Calu3 (cell line): ENCODE measurements at regions not wholly inside any gene's neighbourhood (a gene's known extent, or its start where the extent isn't known, plus 50 kb on each side); places are given as distances from the start of the nearest gene placed in this dataset.
A peak's percentile ranks its signal among the peaks of the same experiment; 100 is the strongest.

Source experiments
- BruUV-seq: library from RNA; stranded (reverse); fragments of 400-500 nt; replicated peaks from 2 replicates; lab custom pipeline; 2021; lab: Mats Ljungman, UMichigan
- CTCF ChIA-PET: fragments of 300-600 bp; sonication (Branson Sonifier 250); formaldehyde crosslinking; loops from one replicate; lab custom pipeline; 2022; ENCODE audit warnings: antibody characterized with exemption; lab: Charles Lee
- DNase-seq: peaks from one replicate; pipeline ENCODE4 v3.0.0; 2022
- H3K27ac Mint-ChIP-seq: one replicate; pipeline ENCODE4 v1.8.0; 2022; ENCODE audit warnings: mixed read lengths; ENCODE audit not compliant: unreplicated experiment
- H3K27me3 Mint-ChIP-seq: one replicate; pipeline ENCODE4 v1.8.0; 2022; ENCODE audit warnings: mixed read lengths; ENCODE audit not compliant: unreplicated experiment
- H3K36me3 Mint-ChIP-seq: one replicate; pipeline ENCODE4 v1.8.0; 2022; ENCODE audit warnings: mild to moderate bottlenecking, moderate library complexity, mixed read lengths; ENCODE audit not compliant: insufficient read depth, unreplicated experiment
- H3K4me1 Mint-ChIP-seq: one replicate; pipeline ENCODE4 v1.8.0; 2022; ENCODE audit warnings: mild to moderate bottlenecking, low read depth, mixed read lengths; ENCODE audit not compliant: unreplicated experiment
- H3K4me3 Mint-ChIP-seq: one replicate; pipeline ENCODE4 v1.8.0; 2022; ENCODE audit warnings: mild to moderate bottlenecking, low read depth, moderate library complexity, mixed read lengths; ENCODE audit not compliant: unreplicated experiment
- H3K9me3 Mint-ChIP-seq: one replicate; pipeline ENCODE4 v1.8.0; 2022; ENCODE audit warnings: low read depth, mixed read lengths; ENCODE audit not compliant: unreplicated experiment
- intact Hi-C: fragments of 100-400 bp; cut with micrococcal nuclease; formaldehyde crosslinking; loops from one replicate; pipeline ENCODE4 v1.10.0; 2022; ENCODE audit not compliant: unreplicated experiment
- TF ChIP-seq, protein P1 (sequence below): fragments of 200-600 bp; IDR thresholded peaks from one replicate; pipeline ENCODE4 v1.8.0; 2022; ENCODE audit warnings: antibody characterized with exemption; ENCODE audit not compliant: unreplicated experiment

DNA sequence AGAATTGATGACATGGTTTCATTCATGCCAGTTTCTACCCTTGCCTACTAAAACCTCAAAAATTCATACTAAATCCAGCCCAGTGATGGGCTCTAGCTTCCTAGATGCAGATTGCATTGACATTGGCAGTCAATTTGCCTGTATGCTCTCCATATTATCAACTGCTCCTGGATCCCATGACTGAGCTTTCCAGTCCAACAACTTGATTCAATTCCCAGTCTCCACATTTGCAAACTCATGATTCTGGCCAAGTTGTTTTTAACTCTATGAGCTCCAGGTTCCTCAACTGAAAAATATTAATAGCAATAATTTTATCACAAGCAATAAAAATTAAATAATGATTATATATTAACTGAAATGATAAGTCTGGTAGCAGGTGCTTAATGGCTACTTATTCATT is 51.0 kb upstream of the DSC1 start:
- no TSS peak for BruUV-seq
- CTCF ChIA-PET: interaction anchor here (1.1 kb wide), 2 partner anchors 12 to 28 kb away, joined by 4 read pairs; no protein-coding TSS in a partner anchor
- intact Hi-C loops: no loop called here
- no peak for DNase-seq
- Mint-ChIP-seq H3K4me3 (no peak overlapping the region), H3K4me1 (peaks cover 59% of the 10 kb centered on the region), H3K36me3 (peaks cover 6% of the 10 kb centered on the region), H3K27ac (no peak overlapping the region), H3K27me3 (no peaks in the 10 kb centered on the region), H3K9me3 (peaks cover 5% of the 10 kb centered on the region)
- TF ChIP-seq, protein P1, sequence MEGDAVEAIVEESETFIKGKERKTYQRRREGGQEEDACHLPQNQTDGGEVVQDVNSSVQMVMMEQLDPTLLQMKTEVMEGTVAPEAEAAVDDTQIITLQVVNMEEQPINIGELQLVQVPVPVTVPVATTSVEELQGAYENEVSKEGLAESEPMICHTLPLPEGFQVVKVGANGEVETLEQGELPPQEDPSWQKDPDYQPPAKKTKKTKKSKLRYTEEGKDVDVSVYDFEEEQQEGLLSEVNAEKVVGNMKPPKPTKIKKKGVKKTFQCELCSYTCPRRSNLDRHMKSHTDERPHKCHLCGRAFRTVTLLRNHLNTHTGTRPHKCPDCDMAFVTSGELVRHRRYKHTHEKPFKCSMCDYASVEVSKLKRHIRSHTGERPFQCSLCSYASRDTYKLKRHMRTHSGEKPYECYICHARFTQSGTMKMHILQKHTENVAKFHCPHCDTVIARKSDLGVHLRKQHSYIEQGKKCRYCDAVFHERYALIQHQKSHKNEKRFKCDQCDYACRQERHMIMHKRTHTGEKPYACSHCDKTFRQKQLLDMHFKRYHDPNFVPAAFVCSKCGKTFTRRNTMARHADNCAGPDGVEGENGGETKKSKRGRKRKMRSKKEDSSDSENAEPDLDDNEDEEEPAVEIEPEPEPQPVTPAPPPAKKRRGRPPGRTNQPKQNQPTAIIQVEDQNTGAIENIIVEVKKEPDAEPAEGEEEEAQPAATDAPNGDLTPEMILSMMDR: no peak

DNA sequence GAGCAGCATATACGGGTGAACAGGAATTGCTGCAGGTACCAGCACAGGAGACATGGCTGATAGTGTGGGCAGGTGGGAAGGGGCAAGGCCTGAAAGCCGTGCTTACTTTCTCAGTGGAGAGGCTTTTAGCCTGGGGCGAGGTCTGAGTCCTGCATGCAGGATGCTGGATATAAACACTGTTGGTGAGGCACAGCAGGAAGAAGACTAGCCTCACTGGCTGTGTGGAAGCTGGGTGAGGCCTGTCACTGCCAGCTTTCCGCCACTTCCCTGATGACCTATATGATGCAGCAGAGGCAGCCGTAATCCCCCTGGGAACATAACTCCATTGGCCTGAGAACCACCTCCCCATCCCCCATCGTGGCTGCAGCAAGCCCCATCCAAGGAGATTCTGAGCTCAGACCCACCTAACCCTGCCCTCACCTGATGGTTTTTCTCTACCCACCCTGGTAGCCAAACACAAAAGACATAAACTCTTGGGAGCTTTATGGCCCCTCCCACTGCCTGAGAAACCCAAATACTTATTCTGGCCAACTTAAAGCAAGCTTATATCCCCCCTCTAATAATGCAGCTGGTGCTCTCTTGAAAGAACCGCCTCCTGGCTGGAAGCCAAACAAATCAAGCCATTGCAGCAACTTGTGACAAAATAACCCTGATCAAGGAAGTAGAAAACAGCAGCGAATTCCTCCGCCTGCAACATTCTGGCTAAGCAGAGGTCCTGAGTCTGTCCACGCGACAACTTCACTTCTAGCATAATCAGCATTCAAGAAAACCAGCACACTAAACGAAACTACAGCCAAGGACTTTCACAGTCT is 54.6 kb upstream of the DSC1 start:
- H3K36me3 Mint-ChIP-seq: peaks cover 6% of the 10 kb centered on the region
- H3K4me3 Mint-ChIP-seq: no peak overlapping the region
- CTCF ChIA-PET: no interaction called here
- intact Hi-C loops: no loop called here
- no peaks in the 10 kb centered on the region for H3K27me3 Mint-ChIP-seq
- H3K4me1 Mint-ChIP-seq: peaks cover 31% of the 10 kb centered on the region
- no TSS peak for BruUV-seq
- peak overlapping the region; percentile 51 for H3K27ac Mint-ChIP-seq
- TF ChIP-seq, protein P1: no peak
- DNase-seq: peak; percentile 42
- peaks cover 5% of the 10 kb centered on the region for H3K9me3 Mint-ChIP-seq

DNA sequence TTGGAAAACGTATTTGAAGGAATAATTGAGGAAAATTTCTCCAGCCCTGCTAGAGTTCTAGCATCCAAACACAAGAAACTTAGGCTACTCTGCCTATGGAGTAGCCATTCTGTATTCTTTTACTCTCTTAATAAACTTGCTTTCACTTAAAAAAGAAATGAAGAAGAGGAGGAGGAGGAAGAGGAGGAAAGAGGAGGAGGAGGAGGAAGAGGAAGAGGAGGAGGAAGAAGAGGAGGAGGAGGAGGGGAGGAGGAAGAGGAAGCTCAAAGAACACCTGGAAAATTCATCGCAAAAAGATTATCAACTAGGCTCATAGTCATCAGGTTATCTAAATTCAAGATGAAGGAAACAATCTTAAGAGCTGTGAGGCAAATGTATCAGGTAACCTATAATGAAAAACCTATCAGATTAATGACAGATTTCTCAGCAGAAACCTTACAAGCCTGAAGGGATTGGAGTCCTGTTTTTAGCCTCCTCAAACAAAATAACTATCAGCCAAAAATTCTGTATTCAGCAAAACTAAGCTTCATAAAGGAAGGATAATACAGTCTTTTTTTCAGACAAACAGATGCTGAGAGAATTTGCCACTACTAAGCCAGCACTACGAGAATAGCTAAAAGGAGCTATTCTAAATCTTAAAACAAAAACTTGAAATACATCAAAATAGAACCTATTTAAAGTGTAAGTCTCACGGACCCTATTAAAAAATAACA is 56.2 kb upstream of the DSC1 start:
- intact Hi-C loops: no loop called here
- Mint-ChIP-seq H3K9me3 (peaks cover 5% of the 10 kb centered on the region), H3K4me1 (peaks cover 23% of the 10 kb centered on the region), H3K27me3 (no peaks in the 10 kb centered on the region), H3K27ac (no peak overlapping the region), H3K4me3 (no peak overlapping the region), H3K36me3 (peaks cover 6% of the 10 kb centered on the region)
- no TSS peak for BruUV-seq
- TF ChIP-seq, protein P1: no peak
- CTCF ChIA-PET: no interaction called here
- DNase-seq: no peak

DNA sequence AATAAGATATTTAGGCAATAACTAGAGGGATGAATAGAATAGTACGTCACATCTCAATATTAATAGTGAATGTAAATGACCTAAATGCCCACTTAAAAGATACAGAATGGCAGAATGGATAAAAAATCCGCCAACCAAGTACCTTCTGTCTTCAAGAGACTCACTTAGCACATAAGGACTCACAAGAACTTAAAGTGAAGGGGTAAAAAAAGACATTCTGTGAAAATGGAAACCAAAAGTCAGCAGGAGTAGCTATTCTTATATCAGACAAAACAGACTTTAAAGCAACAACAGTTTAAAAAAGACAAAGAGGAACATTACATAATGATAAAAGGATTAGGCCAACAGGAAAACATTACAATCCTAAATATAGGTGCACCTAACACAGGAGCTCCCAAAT is 56.7 kb upstream of the DSC1 start:
- no TSS peak for BruUV-seq
- CTCF ChIA-PET: no interaction called here
- no peak overlapping the region for H3K27ac Mint-ChIP-seq
- H3K36me3 Mint-ChIP-seq: peaks cover 6% of the 10 kb centered on the region
- peaks cover 5% of the 10 kb centered on the region for H3K9me3 Mint-ChIP-seq
- no peak overlapping the region for H3K4me3 Mint-ChIP-seq
- TF ChIP-seq, protein P1: no peak
- intact Hi-C loops: no loop called here
- DNase-seq: no peak
- H3K27me3 Mint-ChIP-seq: no peaks in the 10 kb centered on the region
- peaks cover 23% of the 10 kb centered on the region for H3K4me1 Mint-ChIP-seq
